Glutamatergic neuron (in vitro differentiated cells): ENCODE measurements at regions not wholly inside any gene's neighbourhood (a gene's known extent, or its start where the extent isn't known, plus 50 kb on each side); places are given as distances from the start of the nearest gene placed in this dataset.
A peak's percentile ranks its signal among the peaks of the same experiment; 100 is the strongest.

Experiments
- DNase-seq: peaks from one replicate; pipeline ENCODE4 v3.0.0; 2022
- H3K27ac Mint-ChIP-seq: one replicate; pipeline ENCODE4 v1.8.0; 2020; ENCODE audit warnings: mild to moderate bottlenecking, mixed read lengths, inconsistent platforms; ENCODE audit not compliant: unreplicated experiment
- H3K27me3 Mint-ChIP-seq: one replicate; pipeline ENCODE4 v1.8.0; 2020; ENCODE audit warnings: mild to moderate bottlenecking, moderate library complexity, mixed read lengths, inconsistent platforms; ENCODE audit not compliant: unreplicated experiment
- H3K36me3 Mint-ChIP-seq: one replicate; pipeline ENCODE4 v1.8.0; 2020; ENCODE audit warnings: mild to moderate bottlenecking, mixed read lengths, inconsistent platforms; ENCODE audit not compliant: unreplicated experiment
- H3K4me1 Mint-ChIP-seq: one replicate; pipeline ENCODE4 v1.8.0; 2020; ENCODE audit warnings: mild to moderate bottlenecking, low read depth, mixed read lengths, inconsistent platforms; ENCODE audit not compliant: unreplicated experiment
- H3K4me3 Mint-ChIP-seq: one replicate; pipeline ENCODE4 v1.8.0; 2020; ENCODE audit warnings: mild to moderate bottlenecking, mixed read lengths, inconsistent platforms; ENCODE audit not compliant: unreplicated experiment
- H3K9me3 Mint-ChIP-seq: one replicate; pipeline ENCODE4 v1.8.0; 2020; ENCODE audit warnings: mild to moderate bottlenecking, moderate library complexity, mixed read lengths, inconsistent platforms; ENCODE audit not compliant: unreplicated experiment
- TF ChIP-seq, protein P1 (sequence below): fragments of 200-600 bp; sonication (generic); IDR thresholded peaks from one replicate; pipeline ENCODE4 v1.5.0; 2021; ENCODE audit not compliant: partially characterized antibody, unreplicated experiment

DNA sequence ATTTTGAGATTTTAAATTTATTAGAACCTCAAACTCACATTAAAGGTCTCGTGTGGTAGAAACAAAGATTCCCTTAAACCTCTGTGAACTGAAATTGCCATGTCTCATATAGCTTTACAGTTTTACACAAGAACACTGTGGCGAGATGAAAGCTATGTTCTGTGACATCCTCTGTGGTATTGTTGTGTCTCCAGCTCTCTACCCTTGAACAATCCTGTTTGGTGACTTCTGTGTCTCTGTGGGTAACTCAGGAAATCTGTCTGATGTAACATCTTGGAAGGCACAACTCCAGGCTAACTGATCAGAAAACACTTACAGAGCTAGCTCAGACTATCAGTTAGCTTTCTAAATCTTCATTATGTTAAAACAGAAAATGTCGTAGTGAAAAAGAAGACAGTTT is 318.8 kb upstream of the GBE1 start:
- Mint-ChIP-seq H3K4me1 (peaks cover 30% of the 10 kb centered on the region), H3K36me3 (no peaks in the 10 kb centered on the region), H3K4me3 (no peak overlapping the region), H3K27me3 (no peaks in the 10 kb centered on the region), H3K27ac (peak overlapping the region; percentile 24), H3K9me3 (no peaks in the 10 kb centered on the region)
- TF ChIP-seq, protein P1, sequence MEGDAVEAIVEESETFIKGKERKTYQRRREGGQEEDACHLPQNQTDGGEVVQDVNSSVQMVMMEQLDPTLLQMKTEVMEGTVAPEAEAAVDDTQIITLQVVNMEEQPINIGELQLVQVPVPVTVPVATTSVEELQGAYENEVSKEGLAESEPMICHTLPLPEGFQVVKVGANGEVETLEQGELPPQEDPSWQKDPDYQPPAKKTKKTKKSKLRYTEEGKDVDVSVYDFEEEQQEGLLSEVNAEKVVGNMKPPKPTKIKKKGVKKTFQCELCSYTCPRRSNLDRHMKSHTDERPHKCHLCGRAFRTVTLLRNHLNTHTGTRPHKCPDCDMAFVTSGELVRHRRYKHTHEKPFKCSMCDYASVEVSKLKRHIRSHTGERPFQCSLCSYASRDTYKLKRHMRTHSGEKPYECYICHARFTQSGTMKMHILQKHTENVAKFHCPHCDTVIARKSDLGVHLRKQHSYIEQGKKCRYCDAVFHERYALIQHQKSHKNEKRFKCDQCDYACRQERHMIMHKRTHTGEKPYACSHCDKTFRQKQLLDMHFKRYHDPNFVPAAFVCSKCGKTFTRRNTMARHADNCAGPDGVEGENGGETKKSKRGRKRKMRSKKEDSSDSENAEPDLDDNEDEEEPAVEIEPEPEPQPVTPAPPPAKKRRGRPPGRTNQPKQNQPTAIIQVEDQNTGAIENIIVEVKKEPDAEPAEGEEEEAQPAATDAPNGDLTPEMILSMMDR: no peak
- no peak for DNase-seq

- DNase-seq: no peak
- Mint-ChIP-seq H3K9me3 (no peaks in the 10 kb centered on the region), H3K27ac (peak overlapping the region; percentile 79)
These were observed 318.0 kb upstream of the GBE1 start for GRCh38 chr3:82079335-82079890.

DNA sequence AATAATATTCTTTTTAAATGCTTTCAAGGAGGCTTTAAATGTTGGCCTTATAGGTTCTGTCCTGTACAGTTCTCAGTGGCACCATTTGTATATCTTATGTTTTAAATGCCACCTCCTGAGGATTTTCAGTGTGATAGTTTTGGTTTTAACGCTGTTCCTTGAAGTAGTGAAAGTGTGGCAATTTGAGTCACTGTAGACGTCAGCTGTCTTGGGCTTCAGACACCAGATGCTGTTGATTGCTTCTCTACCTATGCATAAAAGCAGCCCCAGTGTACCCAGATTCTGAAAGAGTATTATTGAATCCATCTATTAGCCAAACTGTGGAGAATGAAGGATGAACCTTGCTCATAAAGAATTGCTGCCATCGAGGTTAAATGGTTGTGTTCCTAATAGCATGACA is 316.8 kb upstream of the GBE1 start:
- TF ChIP-seq, protein P1: no peak
- H3K36me3 Mint-ChIP-seq: no peaks in the 10 kb centered on the region
- no peak for DNase-seq
- no peaks in the 10 kb centered on the region for H3K27me3 Mint-ChIP-seq
- peak overlapping the region; percentile 79 for H3K27ac Mint-ChIP-seq
- peaks cover 28% of the 10 kb centered on the region for H3K4me1 Mint-ChIP-seq
- no peaks in the 10 kb centered on the region for H3K9me3 Mint-ChIP-seq
- no peak overlapping the region for H3K4me3 Mint-ChIP-seq

More at GRCh38 chr3:82079335-82079890, 318.0 kb upstream of the GBE1 start:
- no peak overlapping the region for H3K4me3 Mint-ChIP-seq
- H3K27me3 Mint-ChIP-seq: no peaks in the 10 kb centered on the region
- no peaks in the 10 kb centered on the region for H3K36me3 Mint-ChIP-seq
- peaks cover 28% of the 10 kb centered on the region for H3K4me1 Mint-ChIP-seq
- TF ChIP-seq, protein P1: no peak

DNA sequence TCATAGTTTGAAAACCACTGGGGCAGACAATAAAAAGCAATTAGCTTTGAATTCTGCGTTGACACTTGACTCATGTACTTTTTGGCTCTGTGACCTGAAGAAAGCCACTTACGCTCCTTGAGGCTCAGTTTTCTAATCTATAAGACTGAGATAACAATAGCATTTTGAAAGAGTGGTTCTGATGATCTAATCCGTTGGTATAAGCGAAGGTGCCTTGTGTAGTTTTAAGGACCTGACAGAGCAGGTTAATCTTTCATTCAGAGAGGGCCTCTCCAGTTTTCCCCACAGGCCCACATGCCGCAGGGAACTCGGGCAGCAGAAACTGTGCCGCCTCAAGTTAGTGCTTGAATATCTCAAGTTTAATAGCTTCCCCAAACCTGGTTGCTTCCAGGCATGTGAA is 306.0 kb upstream of the GBE1 start:
- H3K27me3 Mint-ChIP-seq: no peaks in the 10 kb centered on the region

DNA sequence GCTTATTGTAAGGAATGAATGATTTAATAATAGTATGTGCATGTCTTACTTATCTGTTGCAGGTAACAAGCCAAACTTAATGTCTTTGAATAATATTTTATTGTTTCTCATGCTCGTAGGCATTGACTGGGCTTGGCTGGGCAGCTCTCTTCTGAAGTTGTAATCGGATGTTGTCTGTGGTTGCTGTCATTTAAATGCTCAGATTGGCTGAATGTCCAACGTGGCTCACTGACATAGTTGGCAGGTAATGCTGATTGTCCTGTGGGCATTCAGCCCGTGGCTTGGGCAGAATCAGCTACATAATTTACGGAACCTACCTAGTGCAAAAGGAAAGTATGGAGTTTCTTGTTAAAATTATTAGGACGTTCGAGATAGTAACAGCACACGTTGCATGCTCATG is 297.4 kb upstream of the GBE1 start:
- Mint-ChIP-seq H3K36me3 (peaks cover 5% of the 10 kb centered on the region), H3K4me3 (no peak overlapping the region)

More for the DNA sequence above, 306.0 kb upstream of the GBE1 start:
- Mint-ChIP-seq H3K4me3 (no peak overlapping the region), H3K4me1 (no peaks in the 10 kb centered on the region), H3K36me3 (no peaks in the 10 kb centered on the region), H3K9me3 (no peaks in the 10 kb centered on the region), H3K27ac (no peak overlapping the region)
- TF ChIP-seq, protein P1: no peak
- no peak for DNase-seq

More for the DNA sequence above, 297.4 kb upstream of the GBE1 start:
- no peak overlapping the region for H3K27ac Mint-ChIP-seq
- H3K27me3 Mint-ChIP-seq: no peaks in the 10 kb centered on the region
- H3K9me3 Mint-ChIP-seq: no peaks in the 10 kb centered on the region
- TF ChIP-seq, protein P1: no peak
- H3K4me1 Mint-ChIP-seq: no peaks in the 10 kb centered on the region
- no peak for DNase-seq
